ENCODE measurements at regions not wholly inside any gene's neighbourhood (a gene's known extent, or its start where the extent isn't known, plus 50 kb on each side); places are given as distances from the start of the nearest gene placed in this dataset.

DNA sequence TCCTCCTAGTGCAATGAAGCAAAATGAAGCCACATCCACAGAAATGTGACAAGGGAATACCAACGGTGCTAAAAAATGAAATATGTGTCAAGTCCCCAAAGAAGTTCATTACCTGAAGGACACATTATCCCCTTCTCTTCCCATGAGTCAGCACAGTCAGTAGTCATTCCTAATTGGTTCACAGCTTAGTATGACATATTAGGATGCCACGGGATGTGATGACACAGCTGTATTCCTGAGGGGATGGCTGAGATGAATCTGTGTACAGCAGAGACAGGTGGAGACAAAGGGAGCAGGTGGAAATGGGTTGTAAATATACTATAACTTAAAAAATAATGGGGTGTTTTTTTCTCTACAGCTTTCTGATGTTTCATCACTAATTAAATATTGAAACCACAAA is 273.4 kb downstream of the ARRDC4 start:
- no peak for TF ChIP-seq CTCF (IDR thresholded peaks at IDR 0.05)
- TF ChIP-seq POLR2A (IDR thresholded peaks at IDR 0.05): no peak
